ENCODE measurements at regions not wholly inside any gene's neighbourhood (a gene's known extent, or its start where the extent isn't known, plus 50 kb on each side); places are given as distances from the start of the nearest gene placed in this dataset.

DNA sequence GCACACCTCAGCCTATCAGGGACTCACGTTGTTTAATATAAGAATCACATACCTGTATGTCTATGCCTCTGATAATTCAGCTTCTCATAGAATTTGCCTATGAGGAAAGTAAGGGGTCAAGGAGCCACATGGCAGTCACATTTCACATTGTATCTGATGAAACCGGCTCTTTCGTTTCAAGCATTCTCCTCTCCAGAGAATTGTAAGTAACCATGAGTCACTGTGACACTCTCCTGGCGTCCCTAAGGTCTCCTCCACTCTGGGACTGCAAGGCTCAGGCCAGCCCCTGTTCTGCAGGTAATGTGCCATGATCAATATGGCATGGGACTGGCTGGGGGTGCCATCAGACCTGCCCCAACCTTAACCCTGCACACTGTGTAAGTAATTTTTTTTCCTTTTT is 503.3 kb downstream of the COG6 start:
- DNase-seq (ENCODE audit: extremely low spot score): no peak
- POLR2A ChIA-PET: no interaction called here
- CTCF ChIA-PET: no interaction called here
- TF ChIP-seq FOXK2 (IDR thresholded peaks at IDR 0.05): no peak
- TF ChIP-seq HDGF (IDR thresholded peaks at IDR 0.05; ENCODE audit: borderline replicate concordance): no peak
- TF ChIP-seq ZNF384 (IDR thresholded peaks at IDR 0.05): no peak
- no peak for TF ChIP-seq FOXA1 (IDR thresholded peaks at IDR 0.05)

GRCh38 chr13:40159736-40160135 is 504.3 kb downstream of the COG6 start:
- TF ChIP-seq ARNT (IDR thresholded peaks at IDR 0.05) (no peak), BHLHE40 (IDR thresholded peaks at IDR 0.05; ENCODE audit: borderline replicate concordance) (no peak), HDGF (IDR thresholded peaks at IDR 0.05; ENCODE audit: borderline replicate concordance) (no peak), LEF1 (IDR thresholded peaks at IDR 0.05; ENCODE audit: borderline replicate concordance) (no peak), FOXA1 (IDR thresholded peaks at IDR 0.05) (no peak)
- TF ChIP-seq, protein P1, sequence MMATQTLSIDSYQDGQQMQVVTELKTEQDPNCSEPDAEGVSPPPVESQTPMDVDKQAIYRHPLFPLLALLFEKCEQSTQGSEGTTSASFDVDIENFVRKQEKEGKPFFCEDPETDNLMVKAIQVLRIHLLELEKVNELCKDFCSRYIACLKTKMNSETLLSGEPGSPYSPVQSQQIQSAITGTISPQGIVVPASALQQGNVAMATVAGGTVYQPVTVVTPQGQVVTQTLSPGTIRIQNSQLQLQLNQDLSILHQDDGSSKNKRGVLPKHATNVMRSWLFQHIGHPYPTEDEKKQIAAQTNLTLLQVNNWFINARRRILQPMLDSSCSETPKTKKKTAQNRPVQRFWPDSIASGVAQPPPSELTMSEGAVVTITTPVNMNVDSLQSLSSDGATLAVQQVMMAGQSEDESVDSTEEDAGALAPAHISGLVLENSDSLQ (IDR thresholded peaks at IDR 0.05): no peak
- POLR2A ChIA-PET: no interaction called here
- CTCF ChIA-PET: no interaction called here
- no peak for DNase-seq (ENCODE audit: extremely low spot score)

DNA sequence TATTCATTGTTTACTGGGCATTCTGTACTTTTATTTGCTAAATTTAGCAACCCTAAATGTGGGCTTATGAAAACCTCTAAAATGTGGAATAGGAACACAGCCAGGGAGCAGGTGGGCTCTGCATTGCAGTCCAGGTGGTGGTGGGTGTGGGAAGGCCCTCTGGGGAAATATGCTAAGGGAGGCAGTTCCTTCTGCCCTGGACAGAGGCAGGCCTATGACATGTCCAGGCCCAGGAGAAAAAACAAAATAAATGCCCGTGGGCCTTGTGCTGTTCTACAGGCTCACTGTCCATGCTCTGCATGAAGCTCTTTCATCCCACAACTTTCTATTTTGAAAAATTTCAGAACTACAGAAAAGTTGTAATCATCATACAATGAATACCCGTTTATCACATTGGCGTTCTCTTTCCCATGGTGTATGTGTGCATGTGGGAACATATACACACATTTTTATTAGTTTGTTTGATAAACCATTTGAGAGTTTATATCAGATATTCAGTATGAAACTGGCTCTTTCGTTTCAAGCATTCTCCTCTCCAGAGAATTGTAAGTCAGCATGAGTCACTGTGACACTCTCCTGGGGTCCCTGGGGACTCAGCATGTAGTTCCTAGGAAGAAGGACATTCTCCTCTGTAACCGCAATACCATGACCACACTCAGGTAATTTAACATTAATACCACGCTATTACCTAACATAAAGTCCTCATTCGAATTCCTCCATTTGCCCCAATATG is 505.3 kb downstream of the COG6 start:
- TF ChIP-seq HDGF (IDR thresholded peaks at IDR 0.05; ENCODE audit: borderline replicate concordance): no peak
- TF ChIP-seq SP1 (IDR thresholded peaks at IDR 0.05): no peak
- no peak for TF ChIP-seq NFRKB (IDR thresholded peaks at IDR 0.05)
- no peak for TF ChIP-seq LEF1 (IDR thresholded peaks at IDR 0.05; ENCODE audit: borderline replicate concordance)
- TF ChIP-seq CTBP1 (IDR thresholded peaks at IDR 0.05; ENCODE audit: borderline replicate concordance): no peak
- ChIA-PET CTCF (no interaction called here), POLR2A (no interaction called here)
- no peak for DNase-seq (ENCODE audit: extremely low spot score)

- TF ChIP-seq CTBP1 (IDR thresholded peaks at IDR 0.05; ENCODE audit: borderline replicate concordance) (no peak), NFRKB (IDR thresholded peaks at IDR 0.05) (no peak), HDGF (IDR thresholded peaks at IDR 0.05; ENCODE audit: borderline replicate concordance) (no peak), BHLHE40 (IDR thresholded peaks at IDR 0.05; ENCODE audit: borderline replicate concordance) (no peak), TARDBP (IDR thresholded peaks at IDR 0.05) (no peak)
- ChIA-PET CTCF (interaction anchor here (0.6 kb wide), 1 partner anchor 12 kb away, joined by 3 read pairs; no protein-coding TSS in a partner anchor), POLR2A (no interaction called here)
- DNase-seq (ENCODE audit: extremely low spot score): no peak
Observed at GRCh38 chr13:40161351-40161810, 505.1 kb downstream of the FOXO1 start.

DNA sequence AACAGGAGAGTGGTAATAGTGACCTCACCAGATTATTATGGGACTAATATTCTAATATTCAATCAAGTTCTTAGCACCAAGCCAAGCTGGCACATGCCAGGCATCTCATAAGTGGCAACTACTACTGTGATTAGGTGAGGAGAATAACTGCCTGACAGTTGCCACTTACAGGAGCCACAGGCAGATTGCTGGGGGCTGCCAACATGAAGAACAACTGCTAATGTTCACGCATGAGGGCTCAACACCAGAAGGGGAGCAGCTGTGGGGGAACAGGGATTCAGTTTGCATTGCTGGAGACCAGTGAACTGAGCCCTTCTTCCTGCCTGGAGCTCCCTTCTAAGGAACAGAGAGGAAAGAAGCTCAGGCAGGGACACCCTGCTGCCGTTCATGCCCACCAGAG is 504.5 kb downstream of the FOXO1 start:
- CTCF ChIA-PET: interaction anchor here (0.6 kb wide), 1 partner anchor 12 kb away, joined by 3 read pairs; no protein-coding TSS in a partner anchor
- POLR2A ChIA-PET: no interaction called here
- TF ChIP-seq TARDBP (IDR thresholded peaks at IDR 0.05) (no peak), BHLHE40 (IDR thresholded peaks at IDR 0.05; ENCODE audit: borderline replicate concordance) (no peak), FOXK2 (IDR thresholded peaks at IDR 0.05) (no peak), NFRKB (IDR thresholded peaks at IDR 0.05) (no peak), SUZ12 (IDR thresholded peaks at IDR 0.05) (no peak), CTBP1 (IDR thresholded peaks at IDR 0.05; ENCODE audit: borderline replicate concordance) (no peak), LEF1 (IDR thresholded peaks at IDR 0.05; ENCODE audit: borderline replicate concordance) (no peak)
- no peak for DNase-seq (ENCODE audit: extremely low spot score)

GRCh38 chr13:40163066-40164000 is 503.1 kb downstream of the FOXO1 start:
- ChIA-PET CTCF (no interaction called here), POLR2A (no interaction called here)
- no peak for DNase-seq (ENCODE audit: extremely low spot score)
- TF ChIP-seq L3MBTL2 (conservative IDR thresholded peaks at IDR 0.05) (no peak), SP1 (IDR thresholded peaks at IDR 0.05) (no peak), FOXK2 (IDR thresholded peaks at IDR 0.05) (no peak), CTBP1 (IDR thresholded peaks at IDR 0.05; ENCODE audit: borderline replicate concordance) (no peak), FOXM1 (IDR thresholded peaks at IDR 0.05; ENCODE audit: borderline replicate concordance) (no peak), HDGF (IDR thresholded peaks at IDR 0.05; ENCODE audit: borderline replicate concordance) (no peak), LEF1 (IDR thresholded peaks at IDR 0.05; ENCODE audit: borderline replicate concordance) (no peak), BHLHE40 (IDR thresholded peaks at IDR 0.05; ENCODE audit: borderline replicate concordance) (no peak), TARDBP (IDR thresholded peaks at IDR 0.05) (no peak), ARNT (IDR thresholded peaks at IDR 0.05) (no peak), ZNF384 (IDR thresholded peaks at IDR 0.05) (no peak)

- CTCF ChIA-PET: no interaction called here
- TF ChIP-seq FOXM1 (IDR thresholded peaks at IDR 0.05; ENCODE audit: borderline replicate concordance) (no peak), CTBP1 (IDR thresholded peaks at IDR 0.05; ENCODE audit: borderline replicate concordance) (no peak), TARDBP (IDR thresholded peaks at IDR 0.05) (no peak), BHLHE40 (IDR thresholded peaks at IDR 0.05; ENCODE audit: borderline replicate concordance) (no peak)
- DNase-seq (ENCODE audit: extremely low spot score): no peak
- POLR2A ChIA-PET: no interaction called here
Observed at GRCh38 chr13:40164133-40164532, 502.3 kb downstream of the FOXO1 start.
